Endothelial cell of umbilical vein (primary cell): ENCODE measurements at regions not wholly inside any gene's neighbourhood (a gene's known extent, or its start where the extent isn't known, plus 50 kb on each side); places are given as distances from the start of the nearest gene placed in this dataset.

ENCODE experiments used
- BruUV-seq: library from RNA; stranded (reverse); fragments of 400-500 nt; replicated peaks from 2 replicates; lab custom pipeline; 2021; lab: Mats Ljungman, UMichigan
- CTCF ChIA-PET: fragments of 300-600, 350-600 bp; sonication (Branson Sonifier 250); formaldehyde crosslinking; loops from one replicate; lab custom pipeline; 2021; ENCODE audit warnings: antibody characterized with exemption, inconsistent platforms; lab: Charles Lee
- POLR2A ChIA-PET: fragments of 300-600, 350-600 bp; sonication (Branson Sonifier 250); formaldehyde crosslinking; loops from one replicate; lab custom pipeline; 2021; ENCODE audit warnings: antibody characterized with exemption, inconsistent platforms; lab: Charles Lee
- DNase-seq: peaks from one replicate; pipeline ENCODE4 v3.0.0-alpha.2; 2011; ENCODE audit warnings: low read depth, low spot score
- FAIRE-seq: peaks from 2 replicates; lab custom pipeline; 2011; peaks lifted over from hg19 to GRCh38; lab: Jason Lieb, UNC
- H2AFZ ChIP-seq: 2 replicates; pipeline ENCODE4 v1.6.0; 2012; ENCODE audit warnings: low read depth, low read length, control low read depth, inconsistent platforms
- H3K27ac ChIP-seq: 2 replicates; pipeline ENCODE4 v1.5.1; 2011; ENCODE audit warnings: low read depth, mild to moderate bottlenecking, control low read depth, low read length, moderate library complexity; ENCODE audit not compliant: insufficient read depth
- H3K27me3 ChIP-seq, 2 experiments: 2 replicates each; pipeline versions ENCODE4 v1.6.0 to v1.6.1; 2011; ENCODE audit warnings: low read length in 2 of 2, mixed read lengths in 1 of 2; ENCODE audit not compliant: control insufficient read depth in 2 of 2, insufficient read depth in 2 of 2
- H3K36me3 ChIP-seq, 2 experiments: 2 replicates in 1 of 2; 3 replicates in 1 of 2; pipeline ENCODE4 v1.5.1; 2011; ENCODE audit warnings: low read length in 2 of 2, mild to moderate bottlenecking in 1 of 2, moderate library complexity in 1 of 2; ENCODE audit not compliant: control insufficient read depth in 2 of 2, insufficient read depth in 2 of 2; ENCODE audit errors: extremely low read depth in 1 of 2
- H3K4me1 ChIP-seq: 3 replicates; pipeline ENCODE4 v1.5.1; 2011; ENCODE audit warnings: mild to moderate bottlenecking, low read length; ENCODE audit not compliant: control insufficient read depth, insufficient read depth; ENCODE audit errors: extremely low read depth
- H3K4me2 ChIP-seq: 2 replicates; pipeline ENCODE4 v1.6.1; 2011; ENCODE audit warnings: low read length, control low read depth, mixed read lengths; ENCODE audit not compliant: insufficient read depth
- H3K4me3 ChIP-seq, 3 experiments: fragments of 200-600 bp in 1 of 3; sonication (generic), shearing (Covaris generic) in 1 of 3; replicated peaks in 1 of 3; 2 replicates each; pipeline ENCODE4 v1.5.1; 2011 to 2016; ENCODE audit warnings: control low read depth in 3 of 3, low read length in 3 of 3, mild to moderate bottlenecking in 2 of 3, inconsistent platforms in 1 of 3, low read depth in 1 of 3, moderate library complexity in 1 of 3; ENCODE audit not compliant: insufficient read depth in 1 of 3
- H3K79me2 ChIP-seq: 2 replicates; pipeline ENCODE4 v1.6.0; 2012; ENCODE audit warnings: low read length, inconsistent platforms; ENCODE audit not compliant: control insufficient read depth, insufficient read depth
- H3K9ac ChIP-seq: replicated peaks from 2 replicates; pipeline ENCODE3; 2011; ENCODE audit warnings: low read length, control low read depth; ENCODE audit not compliant: insufficient read depth; ENCODE audit errors: extremely low read depth
- H3K9me1 ChIP-seq: replicated peaks from 3 replicates; pipeline ENCODE4 v1.6.0; 2011; ENCODE audit warnings: mild to moderate bottlenecking, low read length; ENCODE audit not compliant: control insufficient read depth, insufficient read depth; ENCODE audit errors: extremely low read depth
- H3K9me3 ChIP-seq: replicated peaks from 2 replicates; pipeline ENCODE4 v1.5.1; 2012; ENCODE audit warnings: low read length, inconsistent platforms; ENCODE audit not compliant: control insufficient read depth, insufficient read depth
- H4K20me1 ChIP-seq: replicated peaks from 2 replicates; pipeline ENCODE3; 2011; ENCODE audit warnings: mild to moderate bottlenecking, low read length; ENCODE audit not compliant: control insufficient read depth, insufficient read depth; ENCODE audit errors: extremely low read depth
- EZH2 ChIP-seq: IDR thresholded peaks from 2 replicates; pipeline ENCODE4 v1.6.1; 2012; ENCODE audit warnings: borderline replicate concordance, low read depth, mild to moderate bottlenecking, moderate library complexity, low read length, inconsistent platforms; ENCODE audit not compliant: severe bottlenecking
- FOS ChIP-seq: IDR thresholded peaks from 2 replicates; pipeline ENCODE4 v1.6.1; 2011; ENCODE audit warnings: mild to moderate bottlenecking, low read length, moderate library complexity, borderline replicate concordance; ENCODE audit not compliant: insufficient read depth
- GATA2 ChIP-seq: IDR thresholded peaks from 2 replicates; pipeline ENCODE4 v1.7.0; 2011; ENCODE audit warnings: low read depth, mild to moderate bottlenecking, moderate library complexity, mixed read lengths, low read length; ENCODE audit not compliant: insufficient read length, insufficient read depth
- JUN ChIP-seq: IDR thresholded peaks from 2 replicates; pipeline ENCODE4 v1.6.1; 2011; ENCODE audit warnings: borderline replicate concordance, low read depth; ENCODE audit not compliant: insufficient read length, insufficient read depth
- MAX ChIP-seq: IDR thresholded peaks from 2 replicates; pipeline ENCODE4 v1.6.1; 2011; ENCODE audit not compliant: insufficient read depth, insufficient read length
- MYC ChIP-seq: IDR thresholded peaks from one replicate; pipeline ENCODE4 v1.6.1; 2011; ENCODE audit warnings: mild to moderate bottlenecking, low read depth, low read length
- POLR2A ChIP-seq: IDR thresholded peaks from 2 replicates; pipeline ENCODE4 v1.6.1; 2012; ENCODE audit warnings: low read depth, mild to moderate bottlenecking, control low read depth, low read length
- POLR2AphosphoS5 ChIP-seq: IDR thresholded peaks from 2 replicates; pipeline ENCODE4 v1.6.1; 2012; ENCODE audit warnings: low read depth, mild to moderate bottlenecking, control low read depth, low read length, moderate library complexity; ENCODE audit not compliant: insufficient read depth
- dilution Hi-C: fragments of 300-500 bp; cut with MboI; formaldehyde crosslinking; loops from one replicate; pipeline ENCODE4 v1.15.0; 2019; ENCODE audit warnings: low sequenced_read_pairs; ENCODE audit not compliant: extremely low pct_ligation_motif_present
- intact Hi-C: fragments of 100-400 bp; cut with micrococcal nuclease; formaldehyde crosslinking; loops from one replicate; pipeline ENCODE4 v1.10.0; 2022
- TF ChIP-seq, protein P1 (sequence below), 2 donors: IDR thresholded peaks; 1 replicate in 1 of 2; 2 replicates in 1 of 2; pipeline ENCODE4 v1.5.1; 2011; ENCODE audit warnings: low read length in 2 of 2, mild to moderate bottlenecking in 2 of 2, moderate library complexity in 2 of 2, control low read depth in 1 of 2, inconsistent platforms in 1 of 2, low read depth in 1 of 2; ENCODE audit not compliant: insufficient read depth in 1 of 2; ENCODE audit errors: extremely low read depth in 1 of 2

DNA sequence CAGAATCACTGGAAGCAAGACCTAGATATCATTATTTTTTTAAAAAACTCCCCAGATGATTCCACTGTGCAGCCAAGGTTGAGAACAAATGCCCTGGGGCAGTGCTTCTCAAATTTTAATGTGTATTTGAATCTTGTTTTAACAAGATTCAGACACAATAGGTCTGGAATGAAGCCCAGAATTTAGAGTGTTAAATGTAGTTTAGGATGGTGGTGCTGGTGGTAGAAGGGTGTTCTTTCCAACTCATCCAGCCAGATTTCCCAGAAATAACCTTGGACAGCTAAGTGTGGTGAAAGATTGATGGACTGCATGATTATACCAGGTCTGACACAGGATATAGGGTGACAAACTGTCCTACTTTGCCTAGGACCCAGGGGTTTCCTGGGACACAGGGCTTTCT, 120.1 kb upstream of the MED14 start:
- POLR2A ChIA-PET, result no interaction called here
- BruUV-seq, result no TSS peak

DNA sequence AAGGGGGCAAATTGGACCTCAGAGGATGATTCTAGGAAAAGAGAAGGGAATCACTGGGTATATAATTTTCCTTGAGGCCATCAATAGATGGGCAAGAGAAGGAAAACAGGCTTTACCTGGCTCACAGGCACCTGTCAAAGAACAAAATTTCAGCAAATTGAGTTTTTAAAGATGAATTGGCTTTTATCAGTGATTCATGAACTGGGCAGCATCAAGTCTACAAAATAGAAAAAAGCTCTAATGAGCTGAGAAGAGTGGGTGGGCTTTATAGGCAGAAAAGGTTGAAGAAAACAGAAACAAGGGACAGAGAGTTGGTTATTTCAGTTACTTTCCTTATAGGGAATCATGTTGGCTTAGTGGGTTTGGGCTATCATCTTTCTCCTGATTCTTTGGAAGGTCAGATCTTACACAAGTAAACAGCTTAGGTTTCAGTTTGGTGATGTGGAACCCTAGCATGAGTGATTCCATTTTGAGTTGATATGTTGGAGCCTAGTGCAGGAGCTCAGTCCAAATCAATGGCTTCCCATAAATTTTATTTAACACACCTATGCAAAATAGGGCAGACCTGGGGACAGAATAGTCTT, 120.7 kb upstream of the MED14 start:
- H3K9me3 ChIP-seq, result no peaks in the 10 kb centered on the region
- H3K36me3 ChIP-seq, result no peaks in the 10 kb centered on the region
- no peak overlapping the region for H3K9ac ChIP-seq
- no peak overlapping the region for H3K4me3 ChIP-seq
- H3K79me2 ChIP-seq, result no peaks in the 10 kb centered on the region
- no peaks in the 10 kb centered on the region for H3K9me1 ChIP-seq
- dilution Hi-C loops (no loop called here), intact Hi-C loops (no loop called here)
- no peak for FAIRE-seq
- no peaks in the 10 kb centered on the region for H4K20me1 ChIP-seq
- POLR2A ChIA-PET, result no interaction called here
- CTCF ChIA-PET, result interaction anchor here (0.9 kb wide), 1 partner anchor 259 kb away, joined by 3 read pairs; no protein-coding TSS in a partner anchor
- no peaks in the 10 kb centered on the region for H3K4me1 ChIP-seq
- no peak overlapping the region for H3K4me2 ChIP-seq
- no peak for TF ChIP-seq MAX
- TF ChIP-seq MYC, result no peak
- TF ChIP-seq FOS, result no peak
- TF ChIP-seq JUN, result no peak
- no peak for TF ChIP-seq GATA2
- no peak for TF ChIP-seq POLR2A
- no peak for TF ChIP-seq EZH2
- TF ChIP-seq, protein P1, sequence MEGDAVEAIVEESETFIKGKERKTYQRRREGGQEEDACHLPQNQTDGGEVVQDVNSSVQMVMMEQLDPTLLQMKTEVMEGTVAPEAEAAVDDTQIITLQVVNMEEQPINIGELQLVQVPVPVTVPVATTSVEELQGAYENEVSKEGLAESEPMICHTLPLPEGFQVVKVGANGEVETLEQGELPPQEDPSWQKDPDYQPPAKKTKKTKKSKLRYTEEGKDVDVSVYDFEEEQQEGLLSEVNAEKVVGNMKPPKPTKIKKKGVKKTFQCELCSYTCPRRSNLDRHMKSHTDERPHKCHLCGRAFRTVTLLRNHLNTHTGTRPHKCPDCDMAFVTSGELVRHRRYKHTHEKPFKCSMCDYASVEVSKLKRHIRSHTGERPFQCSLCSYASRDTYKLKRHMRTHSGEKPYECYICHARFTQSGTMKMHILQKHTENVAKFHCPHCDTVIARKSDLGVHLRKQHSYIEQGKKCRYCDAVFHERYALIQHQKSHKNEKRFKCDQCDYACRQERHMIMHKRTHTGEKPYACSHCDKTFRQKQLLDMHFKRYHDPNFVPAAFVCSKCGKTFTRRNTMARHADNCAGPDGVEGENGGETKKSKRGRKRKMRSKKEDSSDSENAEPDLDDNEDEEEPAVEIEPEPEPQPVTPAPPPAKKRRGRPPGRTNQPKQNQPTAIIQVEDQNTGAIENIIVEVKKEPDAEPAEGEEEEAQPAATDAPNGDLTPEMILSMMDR (IDR thresholded peaks at IDR 0.05; ENCODE audit: extremely low read depth in 1 of 2, insufficient read depth in 1 of 2, low read depth in 1 of 2, low read length in 2 of 2), result no peak
- no peak for TF ChIP-seq POLR2AphosphoS5
- no peak overlapping the region for H2AFZ ChIP-seq
- no TSS peak for BruUV-seq
- DNase-seq, result no peak
- no peak overlapping the region for H3K27ac ChIP-seq
- no peaks in the 10 kb centered on the region for H3K27me3 ChIP-seq

More for the DNA sequence above, 120.1 kb upstream of the MED14 start:
- dilution Hi-C loops, result no loop called here
- Histone ChIP-seq H2AFZ (no peak overlapping the region), H3K27me3 (no peaks in the 10 kb centered on the region), H3K4me1 (no peaks in the 10 kb centered on the region), H3K27ac (no peak overlapping the region), H3K36me3 (no peaks in the 10 kb centered on the region), H3K4me3 (no peak overlapping the region), H3K79me2 (no peaks in the 10 kb centered on the region), H3K4me2 (no peak overlapping the region), H3K9me3 (no peaks in the 10 kb centered on the region), H4K20me1 (no peaks in the 10 kb centered on the region), H3K9me1 (no peaks in the 10 kb centered on the region), H3K9ac (no peak overlapping the region)
- DNase-seq, result no peak
- FAIRE-seq, result no peak
- TF ChIP-seq JUN (no peak), MYC (no peak), MAX (no peak)
- CTCF ChIA-PET, result no interaction called here
- intact Hi-C loops, result no loop called here
